ENCODE measurements at regions not wholly inside any gene's neighbourhood (a gene's known extent, or its start where the extent isn't known, plus 50 kb on each side); places are given as distances from the start of the nearest gene placed in this dataset.

GRCh38 chr5:2459251-2459650 lies 292.2 kb downstream of the IRX2 start:
- TF ChIP-seq CTCF (IDR thresholded peaks at IDR 0.05; ENCODE audit: extremely low read depth in 1 of 2, insufficient read depth in 1 of 2, low read depth in 1 of 2, low read length in 2 of 2) (no peak), EZH2 (IDR thresholded peaks at IDR 0.05; ENCODE audit: borderline replicate concordance, low read depth, low read length, severe bottlenecking) (no peak), POLR2A (IDR thresholded peaks at IDR 0.05; ENCODE audit: low read depth, low read length) (no peak), POLR2AphosphoS5 (IDR thresholded peaks at IDR 0.05; ENCODE audit: insufficient read depth, low read depth, low read length) (no peak), MYC (IDR thresholded peaks at IDR 0.05; ENCODE audit: low read depth, low read length) (no peak), FOS (IDR thresholded peaks at IDR 0.05; ENCODE audit: borderline replicate concordance, insufficient read depth, low read length) (no peak), JUN (IDR thresholded peaks at IDR 0.05; ENCODE audit: borderline replicate concordance, insufficient read depth, insufficient read length, low read depth) (no peak)
- TF ChIP-seq, protein P1, sequence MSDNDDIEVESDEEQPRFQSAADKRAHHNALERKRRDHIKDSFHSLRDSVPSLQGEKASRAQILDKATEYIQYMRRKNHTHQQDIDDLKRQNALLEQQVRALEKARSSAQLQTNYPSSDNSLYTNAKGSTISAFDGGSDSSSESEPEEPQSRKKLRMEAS (IDR thresholded peaks at IDR 0.05; ENCODE audit: insufficient read depth, insufficient read length) = no peak

Data from endothelial cell of umbilical vein (primary cell).